NOMO-1 treated with DMSO at 0.1 percent for 48 hours (cell line): ENCODE measurements at regions not wholly inside any gene's neighbourhood (a gene's known extent, or its start where the extent isn't known, plus 50 kb on each side); places are given as distances from the start of the nearest gene placed in this dataset.
"Not testable (repeated sequence)": the region's sequence is repeated elsewhere in the genome, so short reads cannot be mapped to it uniquely, and the experiment has no call there.

ENCODE experiments used
- DNase-seq: peaks from one replicate; lab custom pipeline; 2025; ENCODE audit not compliant: unreplicated experiment; lab: John Stamatoyannopoulos, UW

GRCh38 chr2:242097278-242097677 is 227.7 kb downstream of the RTP5 start:
- not testable (repeated sequence) for DNase-seq

GRCh38 chr2:242098034-242098433 is 228.5 kb downstream of the RTP5 start:
- DNase-seq: no peak

DNA sequence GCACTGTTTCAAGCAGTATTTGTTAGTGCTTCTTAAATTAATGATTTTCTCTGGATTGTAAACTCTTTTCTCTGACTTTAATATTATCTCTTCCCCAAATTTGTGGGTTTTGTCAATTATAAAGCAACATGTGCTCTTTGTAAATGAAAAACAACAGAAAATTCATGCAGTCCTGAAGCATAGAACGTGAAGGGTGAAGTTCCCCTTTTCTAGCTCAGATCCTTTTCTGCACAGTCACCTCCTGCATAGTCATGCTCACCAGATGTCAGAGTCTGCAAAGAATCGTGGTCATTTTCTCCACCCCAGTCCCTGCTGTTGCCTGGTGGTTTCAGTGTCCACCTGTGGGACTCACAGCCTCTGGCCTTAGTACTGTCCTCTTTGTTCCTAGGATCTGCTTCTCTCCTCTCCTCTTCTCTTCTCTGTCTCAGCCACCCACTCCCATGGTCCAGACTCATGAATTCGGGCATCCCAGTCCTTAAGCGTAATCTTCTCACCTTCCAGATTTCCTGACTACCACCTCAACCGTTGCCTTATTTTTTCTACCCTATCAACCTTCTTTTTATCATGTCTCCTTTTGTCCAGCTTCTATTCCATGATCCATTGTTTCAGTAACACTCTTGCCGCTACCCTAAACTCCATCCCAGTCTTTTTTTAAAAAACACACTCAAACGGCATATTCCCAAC is 229.1 kb downstream of the RTP5 start:
- DNase-seq: peak; percentile 92

- not testable (repeated sequence) for DNase-seq
Observed at GRCh38 chr2:242103093-242103492, 233.6 kb downstream of the RTP5 start.

GRCh38 chr2:242104202-242104956 is 234.8 kb downstream of the RTP5 start:
- DNase-seq: not testable (repeated sequence)

- DNase-seq: not testable (repeated sequence)
Observed at GRCh38 chr2:242107065-242107464, 237.5 kb downstream of the RTP5 start.

GRCh38 chr2:242108797-242109500 is 239.4 kb downstream of the RTP5 start:
- DNase-seq: not testable (repeated sequence)

GRCh38 chr2:242109819-242110218 is 240.3 kb downstream of the RTP5 start:
- DNase-seq: not testable (repeated sequence)

- not testable (repeated sequence) for DNase-seq
Observed at GRCh38 chr2:242111954-242112353, 242.4 kb downstream of the RTP5 start.

GRCh38 chr2:242113492-242113891 is 244.0 kb downstream of the RTP5 start:
- DNase-seq: not testable (repeated sequence)

- not testable (repeated sequence) for DNase-seq
Observed at GRCh38 chr2:242116676-242117075, 247.1 kb downstream of the RTP5 start.

DNA sequence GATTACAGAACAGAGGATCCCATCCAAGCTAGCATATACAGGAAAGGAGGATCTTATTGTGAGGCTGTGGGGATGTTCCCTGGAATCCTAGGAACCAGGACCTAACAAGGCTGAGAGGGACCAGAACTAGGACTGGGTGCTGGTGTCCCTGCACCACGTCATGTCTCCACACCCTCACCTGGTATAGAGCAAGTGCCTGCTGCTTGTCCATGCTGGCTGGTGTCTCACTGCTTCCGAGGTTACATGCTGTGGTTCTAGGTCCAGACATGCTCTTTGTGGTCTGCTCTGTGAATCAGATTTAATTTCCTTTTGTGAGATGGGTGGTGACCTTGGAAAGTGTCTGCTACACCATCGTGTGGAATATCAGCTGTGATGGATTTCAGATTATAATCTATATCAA is 247.8 kb downstream of the RTP5 start:
- not testable (repeated sequence) for DNase-seq

GRCh38 chr2:242119682-242120081 is 250.2 kb downstream of the RTP5 start:
- DNase-seq: not testable (repeated sequence)

- not testable (repeated sequence) for DNase-seq
Observed at GRCh38 chr2:242130682-242131081, 261.2 kb downstream of the RTP5 start.

DNA sequence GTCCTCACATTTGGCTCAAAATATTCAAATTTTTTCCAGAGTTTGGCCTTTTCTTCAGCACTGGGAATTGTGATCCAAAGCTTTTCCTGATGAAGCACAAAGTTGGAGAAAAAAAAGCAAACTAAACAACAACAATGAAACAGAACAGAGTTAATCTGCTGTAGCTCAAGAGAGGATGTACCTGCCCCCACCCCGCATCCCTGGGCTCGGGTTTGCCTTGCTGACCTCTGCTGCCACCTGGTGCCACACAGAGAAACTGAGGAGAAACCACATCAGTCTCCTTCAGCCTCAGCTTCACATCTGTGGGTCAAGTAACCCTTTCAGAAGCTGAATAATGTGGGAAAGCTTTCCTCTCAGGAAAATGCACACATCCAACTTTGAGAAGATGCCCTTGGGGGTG is 290.4 kb downstream of the RTP5 start:
- DNase-seq: not testable (repeated sequence)

- not testable (repeated sequence) for DNase-seq
Observed at GRCh38 chr2:242165115-242165514, 295.6 kb downstream of the RTP5 start.

DNA sequence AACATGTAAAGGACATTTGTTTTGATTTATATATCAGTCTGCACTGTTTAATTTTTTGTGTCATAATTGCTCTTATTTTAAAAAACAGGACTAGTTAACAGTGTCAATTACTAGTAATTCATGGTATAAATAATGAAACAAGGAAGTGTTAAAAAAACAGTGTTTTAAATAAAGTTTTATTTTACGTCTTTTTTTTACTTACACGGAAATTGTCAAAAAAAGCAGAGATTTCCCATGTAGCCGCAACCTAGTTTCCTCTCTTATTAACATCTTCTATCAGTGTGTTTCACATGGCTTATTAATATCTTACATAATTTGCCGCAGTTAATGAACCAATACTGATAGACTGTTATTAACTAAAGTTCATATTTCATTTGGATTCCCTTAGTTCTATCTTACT is 301.8 kb downstream of the RTP5 start:
- DNase-seq: not testable (repeated sequence)
